ENCODE measurements at regions not wholly inside any gene's neighbourhood (a gene's known extent, or its start where the extent isn't known, plus 50 kb on each side); places are given as distances from the start of the nearest gene placed in this dataset.

DNA sequence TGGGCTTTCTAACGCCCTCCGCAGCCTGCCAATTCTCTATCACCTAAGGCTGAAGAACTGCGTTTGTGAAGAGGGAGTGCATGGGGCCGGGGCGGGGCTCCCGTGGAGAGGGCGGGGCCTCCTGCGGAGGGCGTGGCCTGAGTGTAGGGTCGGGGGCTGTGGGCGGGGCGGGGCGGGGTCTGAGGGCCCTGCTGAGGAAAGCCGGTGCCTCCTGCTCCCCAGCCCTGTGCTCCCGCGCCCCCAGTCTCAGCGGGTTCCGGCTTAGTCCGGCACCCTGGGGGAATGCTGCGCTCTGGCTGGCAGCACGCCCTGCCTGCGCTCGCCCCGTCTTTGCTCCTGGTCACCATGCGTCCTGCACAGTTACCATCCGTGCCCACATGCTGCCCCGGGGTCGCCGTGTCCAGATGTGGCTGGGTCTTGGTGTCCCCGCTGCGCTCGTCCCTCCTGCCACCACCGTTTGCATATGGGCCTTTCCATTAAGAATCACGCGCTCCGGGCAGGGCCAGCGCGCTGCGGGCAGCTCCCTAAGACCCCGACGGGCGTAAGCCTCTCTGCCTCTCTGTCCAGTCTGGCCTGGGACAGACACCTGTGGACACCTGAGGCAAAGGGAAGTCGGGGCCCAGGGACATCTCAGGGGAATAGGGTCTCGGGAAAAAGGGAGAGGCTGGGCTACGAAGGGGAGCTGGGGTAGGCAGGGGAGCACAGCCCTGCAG lies 144.0 kb upstream of the RET start:
- peak; percentile 64 for DNase-seq (ENCODE audit: low spot score)

GRCh38 chr10:42933448-42934340 lies 143.2 kb upstream of the RET start:
- DNase-seq (ENCODE audit: low spot score): peak; percentile 71

- DNase-seq (ENCODE audit: low spot score): peak; percentile 55
Measured at GRCh38 chr10:42934351-42934811, 142.5 kb upstream of the RET start.

- no peak for DNase-seq (ENCODE audit: low spot score)
Measured at GRCh38 chr10:42934842-42935241, 142.0 kb upstream of the RET start.

DNA sequence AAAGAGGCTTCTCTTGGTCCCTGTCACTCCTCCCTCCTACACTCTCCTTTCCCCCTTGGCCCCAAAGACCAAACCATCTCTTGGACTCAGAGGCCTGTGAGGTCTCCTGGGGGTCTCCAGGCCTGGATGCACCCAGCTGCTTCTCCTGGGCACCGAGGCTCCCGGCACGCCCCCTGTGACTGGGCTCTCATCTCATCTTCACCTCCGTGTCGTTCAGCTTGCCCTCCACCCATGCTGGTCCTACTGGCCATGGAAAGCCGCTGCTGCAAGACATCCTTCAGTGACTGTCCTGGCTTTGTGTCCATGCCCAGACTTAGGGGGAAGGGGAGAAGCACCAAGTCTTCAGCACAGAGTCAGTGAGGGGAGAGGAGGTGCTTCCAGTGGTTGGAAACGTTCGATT lies 141.4 kb upstream of the RET start:
- DNase-seq (ENCODE audit: low spot score): peak; percentile 60

- DNase-seq (ENCODE audit: low spot score): no peak
Measured at GRCh38 chr10:42936580-42936979, 140.3 kb upstream of the RET start.

DNA sequence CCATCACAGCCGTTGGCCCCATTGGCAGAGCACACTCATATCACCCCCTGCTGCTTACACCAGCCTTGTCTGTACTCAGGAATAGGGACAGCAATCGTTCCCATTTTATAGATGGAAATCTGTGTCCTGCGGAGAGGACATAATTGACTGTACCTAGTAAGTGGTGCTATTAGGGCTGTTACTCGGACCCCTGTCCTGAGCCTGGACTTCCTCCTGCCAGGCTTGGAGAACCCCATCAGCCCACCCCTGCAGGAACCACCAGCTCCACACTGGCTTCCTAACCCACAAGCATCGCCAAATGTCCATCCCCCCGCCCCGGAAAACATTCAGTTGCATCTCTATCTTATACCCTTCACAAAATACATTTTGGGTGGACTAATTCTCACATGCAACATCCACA lies 139.8 kb upstream of the RET start:
- DNase-seq (ENCODE audit: low spot score): no peak

DNA sequence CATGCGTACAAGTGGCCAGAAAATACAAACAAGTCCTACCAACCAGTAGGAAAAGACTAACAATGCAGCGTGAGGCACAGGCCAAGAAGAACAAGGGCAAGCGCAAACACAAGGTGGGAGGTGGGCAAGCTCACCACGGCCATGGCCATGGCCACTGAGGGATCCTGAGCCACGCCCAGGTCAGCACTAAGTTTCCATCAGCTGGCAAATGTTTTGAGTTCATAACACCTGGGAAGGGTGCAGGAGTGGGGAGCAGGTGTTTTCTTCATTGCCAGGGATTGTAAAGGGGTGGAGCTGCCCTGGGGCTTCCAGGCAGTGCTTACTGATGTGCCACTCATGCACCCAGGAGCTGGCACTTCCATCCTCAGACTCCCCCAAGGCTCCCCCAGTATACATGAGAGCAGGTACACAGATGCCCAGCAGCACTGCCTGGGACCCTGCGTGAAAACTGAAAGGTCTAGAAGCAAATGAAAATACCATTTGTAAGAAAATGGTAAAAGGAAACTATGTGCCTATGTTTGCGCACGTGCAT lies 139.2 kb upstream of the RET start:
- DNase-seq (ENCODE audit: low spot score): no peak

GRCh38 chr10:42938351-42938750 lies 138.5 kb upstream of the RET start:
- DNase-seq (ENCODE audit: low spot score): no peak

GRCh38 chr10:42939237-42939636 lies 137.6 kb upstream of the RET start:
- DNase-seq (ENCODE audit: low spot score): no peak

DNA sequence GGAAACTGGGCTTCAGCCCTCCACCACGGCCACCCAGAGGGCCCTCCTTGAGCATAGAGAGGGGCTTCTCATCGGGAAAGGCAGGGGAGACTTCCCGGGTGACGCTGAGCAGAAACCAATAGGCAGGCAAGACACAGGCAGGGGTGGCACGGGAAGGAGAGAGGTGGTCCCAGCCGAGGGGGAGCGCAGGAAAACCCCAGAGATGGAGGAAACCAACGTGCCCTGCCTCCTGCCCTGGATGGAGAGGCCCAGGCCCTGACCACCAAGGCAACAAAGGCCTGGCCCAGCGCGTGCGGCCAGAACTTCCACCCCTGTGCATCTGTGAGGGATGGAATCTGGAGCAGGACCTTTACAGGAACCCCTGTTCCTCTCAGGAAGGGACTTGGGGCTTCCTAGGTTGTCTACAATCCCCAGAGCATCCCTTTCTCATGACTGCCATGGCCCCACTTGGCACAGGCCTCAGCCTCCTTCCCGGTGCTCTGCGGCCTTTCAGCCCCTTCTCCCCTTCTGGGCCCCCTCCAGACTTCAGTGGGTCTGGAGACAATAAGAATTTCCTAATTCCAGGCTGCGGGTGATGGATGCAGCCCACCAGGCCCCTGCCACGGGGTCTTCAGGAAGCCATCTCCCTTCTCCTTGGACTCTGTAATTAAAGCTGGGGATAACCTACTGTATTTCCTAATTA lies 137.0 kb upstream of the RET start:
- DNase-seq (ENCODE audit: low spot score): no peak

DNA sequence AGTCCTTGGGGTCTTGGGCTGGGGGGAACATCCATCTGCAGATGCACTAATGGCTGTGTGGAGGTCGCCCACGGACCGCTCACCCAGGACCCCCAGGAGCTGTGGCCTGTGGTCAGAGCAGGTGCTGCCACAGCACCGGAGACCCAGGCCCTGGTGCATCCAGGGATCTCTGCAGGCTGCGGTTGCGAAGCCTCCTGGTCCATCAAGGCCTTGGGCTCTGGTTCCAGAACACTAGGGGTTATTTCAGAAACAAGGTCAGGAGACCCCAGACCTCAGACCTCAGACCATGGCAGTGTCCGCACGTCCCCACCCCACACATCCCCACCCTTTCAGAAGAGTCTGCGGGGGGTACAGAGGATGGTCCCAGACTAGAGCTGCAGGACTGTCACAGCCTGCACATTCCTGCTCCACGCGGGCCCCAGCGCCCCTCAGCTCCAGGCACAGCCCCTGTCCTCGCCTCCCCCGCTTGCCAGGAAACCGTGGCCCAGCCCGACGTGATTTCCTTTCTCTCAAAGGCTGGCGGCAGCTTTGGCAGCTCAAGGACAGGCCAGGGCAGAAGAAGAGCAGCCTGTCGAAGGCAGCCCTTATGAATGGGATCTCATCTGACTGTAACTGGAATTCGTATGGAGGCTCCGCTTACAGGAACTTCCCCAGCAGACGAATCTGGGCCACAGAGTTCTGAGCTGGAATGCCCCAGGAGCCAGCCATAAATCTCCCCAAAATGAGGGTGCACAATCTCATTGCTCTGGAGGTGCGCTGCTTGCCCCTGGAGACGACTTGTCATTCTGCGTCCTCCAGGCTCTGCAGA lies 136.2 kb upstream of the RET start:
- DNase-seq (ENCODE audit: low spot score): peak; percentile 55

- peak; percentile 60 for DNase-seq (ENCODE audit: low spot score)
Measured at GRCh38 chr10:42941295-42941644, 135.6 kb upstream of the RET start.

- no peak for DNase-seq (ENCODE audit: low spot score)
Measured at GRCh38 chr10:42941790-42942189, 135.1 kb upstream of the RET start.

DNA sequence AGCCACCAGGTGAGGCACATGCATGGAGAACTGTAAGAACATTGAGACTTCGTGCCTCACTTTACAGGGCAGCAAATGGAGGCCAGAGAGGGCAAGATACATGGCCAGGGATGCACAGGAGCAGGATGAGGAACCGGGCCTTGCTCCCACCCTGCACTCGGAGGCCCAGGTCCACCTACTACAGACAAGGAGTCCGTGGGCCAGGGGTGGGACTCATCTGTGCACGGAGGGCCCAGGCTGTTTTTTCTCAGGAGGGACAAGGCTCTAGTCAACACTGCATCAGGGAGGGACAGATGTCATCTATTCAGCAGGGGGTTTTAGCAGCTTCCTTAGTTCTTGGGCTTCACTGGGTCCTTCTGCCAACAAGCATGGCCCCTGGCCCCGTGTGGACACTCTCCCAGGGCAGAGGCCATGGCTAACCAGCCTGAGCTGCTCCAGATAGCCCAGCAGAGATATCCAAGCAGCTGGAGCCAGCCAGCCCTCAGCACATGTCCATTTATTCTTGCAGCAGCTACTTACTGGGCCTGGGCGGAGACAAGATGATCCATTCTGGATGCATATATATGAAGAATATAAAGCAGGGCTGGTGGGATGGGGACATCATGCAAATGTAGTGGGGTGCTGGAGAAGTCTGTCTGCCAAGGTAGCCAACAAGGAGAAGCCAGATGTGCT lies 134.5 kb upstream of the RET start:
- peak; percentile 42 for DNase-seq (ENCODE audit: low spot score)

GRCh38 chr10:42943025-42943818 lies 133.6 kb upstream of the RET start:
- no peak for DNase-seq (ENCODE audit: low spot score)

DNA sequence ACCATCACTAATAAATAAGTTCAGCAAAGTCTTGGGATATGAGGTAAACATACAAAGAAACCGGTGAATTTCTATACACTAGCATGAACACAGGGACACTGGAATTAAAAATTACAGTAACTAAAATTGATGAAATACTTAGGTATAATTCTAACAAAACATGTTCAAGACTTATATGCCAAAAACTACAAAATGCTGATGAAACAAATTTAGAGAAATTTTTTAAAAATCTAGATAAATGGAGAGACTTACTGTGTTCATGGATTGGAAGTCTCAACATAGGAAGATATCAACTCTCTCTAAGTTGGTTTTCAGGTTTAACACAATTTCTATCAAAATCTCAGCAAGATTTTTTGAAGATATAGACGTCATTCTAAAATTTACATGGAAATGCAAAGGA lies 128.8 kb upstream of the RET start:
- DNase-seq (ENCODE audit: low spot score): no peak

DNA sequence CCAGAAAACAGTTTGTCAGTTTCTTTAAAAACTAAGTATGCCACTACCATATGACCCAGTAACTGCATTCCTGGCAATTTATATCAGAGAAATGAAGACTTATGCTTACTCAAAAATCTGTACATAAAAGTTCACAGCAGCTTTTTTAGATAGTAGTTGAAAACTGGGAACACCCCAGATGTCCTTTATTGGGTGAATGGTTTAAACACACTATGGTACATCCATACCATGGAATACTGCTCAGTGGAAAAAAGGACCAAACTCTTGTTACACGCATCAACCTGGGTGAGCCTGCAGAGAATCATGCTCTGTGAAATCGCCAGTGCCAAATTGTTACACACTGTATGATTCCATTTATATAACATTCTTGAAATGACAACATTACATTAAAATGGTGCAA lies 127.6 kb upstream of the RET start:
- no peak for DNase-seq (ENCODE audit: low spot score)

DNA sequence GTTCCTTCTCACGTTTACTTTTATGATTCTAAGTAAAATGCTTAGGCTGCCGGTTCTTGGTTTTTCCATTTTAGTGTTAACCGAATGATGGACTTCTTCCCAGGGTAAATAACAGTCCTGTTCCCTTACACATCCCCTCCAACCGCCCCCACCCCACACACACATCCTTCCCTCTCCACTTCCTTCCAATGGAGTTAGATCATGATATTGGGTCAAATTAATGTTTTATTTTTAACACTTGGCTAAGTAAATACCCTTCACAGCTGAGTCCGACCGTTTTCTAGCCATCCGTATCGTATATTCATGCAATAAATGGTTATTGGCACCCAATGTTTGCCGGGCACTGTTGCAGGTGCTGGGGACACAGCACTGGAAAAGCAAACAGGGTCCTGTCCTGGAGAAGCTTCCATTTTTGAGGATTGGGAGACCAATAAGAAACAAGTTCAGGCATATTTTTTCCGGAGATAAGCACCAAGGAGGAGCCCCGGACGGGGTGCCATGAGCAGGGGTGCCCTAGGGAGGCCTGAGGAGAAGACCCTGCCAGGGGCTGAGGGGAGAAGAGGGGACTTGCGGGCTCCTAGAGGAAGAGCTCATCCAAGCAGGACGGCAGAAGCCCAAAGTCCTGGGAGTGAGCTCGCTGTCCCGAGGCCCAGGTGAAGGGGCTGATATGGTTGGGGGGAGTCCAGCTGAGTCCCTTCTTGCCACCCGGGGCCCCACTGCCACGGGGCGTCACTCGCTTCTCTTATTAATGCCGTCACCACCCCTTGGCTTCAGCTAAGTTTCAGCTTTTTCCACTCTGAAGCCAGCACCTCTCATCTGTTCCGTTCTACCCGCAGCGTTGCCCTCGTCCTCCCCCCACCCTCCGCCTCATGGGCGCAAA lies 126.0 kb upstream of the RET start:
- DNase-seq (ENCODE audit: low spot score): peak; percentile 40
